NCI-H460 (cell line): ENCODE measurements at regions not wholly inside any gene's neighbourhood (a gene's known extent, or its start where the extent isn't known, plus 50 kb on each side); places are given as distances from the start of the nearest gene placed in this dataset.

ENCODE experiments used
- DNase-seq: peaks from one replicate; pipeline ENCODE4 v3.0.0-alpha.2; 2016; ENCODE audit warnings: low read depth; ENCODE audit errors: extremely low read depth
- small RNA-seq, 2 experiments: library from RNA; depleted of rRNA; stranded (forward); fragments of <200 nt; gene quantifications; one replicate each; pipeline ENCODE3, GENCODE V24; 2014

DNA sequence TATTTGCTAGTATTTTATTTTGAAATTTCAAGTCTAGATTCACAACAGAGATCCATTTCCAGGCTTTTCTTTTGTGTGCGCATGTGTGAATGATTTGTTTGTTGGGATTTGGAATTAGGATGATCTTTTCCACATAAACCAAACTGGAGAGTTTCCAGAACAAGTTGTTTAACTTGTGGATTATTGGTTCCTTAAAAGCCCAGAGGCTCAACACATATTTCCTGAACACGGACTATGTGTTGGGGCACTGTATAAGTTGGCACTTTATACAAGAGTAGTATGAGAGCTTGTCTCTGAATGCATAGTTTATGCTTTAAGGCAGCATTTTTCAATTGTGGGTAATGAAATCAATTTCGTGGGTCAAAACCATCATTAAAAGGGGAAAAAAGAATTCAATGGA lies 67.3 kb upstream of the FUT8 start:
- DNase-seq: no peak

DNA sequence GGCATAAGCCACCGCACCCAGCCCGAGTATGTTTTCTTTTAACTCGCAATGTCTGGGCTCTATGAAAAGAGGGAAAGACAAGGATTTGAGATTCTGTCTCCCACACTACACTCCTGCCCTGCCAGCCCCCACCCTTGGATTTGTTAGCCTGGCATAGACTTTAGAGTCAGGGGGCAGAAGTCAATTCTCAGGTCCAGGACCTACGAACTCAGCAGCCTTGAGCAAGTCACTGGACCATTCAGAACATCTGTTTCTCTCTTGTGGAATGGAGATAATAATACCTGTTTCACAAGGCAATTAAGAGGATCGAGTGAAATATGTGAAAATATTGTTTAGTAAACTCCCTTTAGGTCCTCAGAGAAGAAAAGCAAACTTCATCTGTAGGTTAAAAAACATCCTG lies 66.1 kb upstream of the FUT8 start:
- no peak for DNase-seq

DNA sequence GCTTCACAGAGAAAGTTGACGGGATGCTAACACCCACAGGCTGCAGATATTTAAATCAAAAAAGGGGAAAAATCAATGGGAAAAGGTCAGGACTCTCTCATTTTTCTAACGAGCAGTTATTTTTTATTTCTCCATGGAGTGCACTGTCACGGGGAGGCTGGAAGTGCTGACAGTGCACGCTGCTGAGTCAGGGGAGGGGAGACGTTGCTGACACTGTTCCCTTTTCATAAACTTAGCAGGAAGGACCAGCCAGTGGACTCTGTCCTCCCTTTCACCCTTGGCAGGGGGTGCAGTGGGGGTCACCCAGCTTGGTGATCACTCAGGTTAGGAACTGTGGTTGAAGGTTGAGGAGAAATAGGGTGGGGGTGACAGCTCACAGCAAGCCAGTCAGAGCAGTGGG lies 65.6 kb upstream of the FUT8 start:
- DNase-seq: no peak

DNA sequence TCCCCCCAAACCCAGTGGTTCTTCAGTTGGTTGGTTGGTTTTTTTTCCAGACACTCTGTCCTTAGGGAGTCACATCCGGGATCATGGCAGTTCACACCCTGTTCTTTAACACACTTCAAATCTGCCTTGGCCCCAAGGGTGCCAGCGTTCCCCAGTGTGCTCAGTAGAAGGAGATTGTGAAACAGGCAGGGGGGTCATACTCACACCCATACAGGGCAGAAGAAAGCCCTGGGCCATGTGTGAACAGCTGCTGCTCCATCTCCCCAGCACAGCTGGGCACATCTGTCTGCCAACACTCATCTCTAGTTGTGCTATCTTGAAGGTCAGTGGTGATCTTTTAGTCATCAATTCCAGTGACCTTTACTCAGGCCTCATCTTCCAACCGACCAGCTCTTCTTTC lies 64.4 kb upstream of the FUT8 start:
- DNase-seq: no peak

DNA sequence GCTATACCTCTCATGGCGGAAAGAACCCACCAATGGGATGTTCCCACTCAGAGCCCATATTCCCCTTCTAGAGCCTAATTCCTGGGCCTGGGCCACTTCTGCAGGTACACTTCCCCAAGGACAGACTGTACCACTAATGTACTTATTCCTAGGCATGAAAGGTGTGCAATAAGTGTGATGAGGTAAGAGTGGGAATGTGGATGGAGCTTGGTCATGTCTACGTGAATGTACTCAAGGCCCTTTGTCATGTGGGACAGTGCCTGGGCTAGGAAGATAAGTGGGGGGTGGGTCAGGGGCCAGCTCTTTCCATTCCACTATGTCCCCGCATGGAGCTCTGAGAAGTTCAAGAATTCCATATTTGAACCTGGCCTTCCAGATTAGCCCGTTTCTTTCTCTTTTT lies 63.4 kb upstream of the FUT8 start:
- no peak for DNase-seq

DNA sequence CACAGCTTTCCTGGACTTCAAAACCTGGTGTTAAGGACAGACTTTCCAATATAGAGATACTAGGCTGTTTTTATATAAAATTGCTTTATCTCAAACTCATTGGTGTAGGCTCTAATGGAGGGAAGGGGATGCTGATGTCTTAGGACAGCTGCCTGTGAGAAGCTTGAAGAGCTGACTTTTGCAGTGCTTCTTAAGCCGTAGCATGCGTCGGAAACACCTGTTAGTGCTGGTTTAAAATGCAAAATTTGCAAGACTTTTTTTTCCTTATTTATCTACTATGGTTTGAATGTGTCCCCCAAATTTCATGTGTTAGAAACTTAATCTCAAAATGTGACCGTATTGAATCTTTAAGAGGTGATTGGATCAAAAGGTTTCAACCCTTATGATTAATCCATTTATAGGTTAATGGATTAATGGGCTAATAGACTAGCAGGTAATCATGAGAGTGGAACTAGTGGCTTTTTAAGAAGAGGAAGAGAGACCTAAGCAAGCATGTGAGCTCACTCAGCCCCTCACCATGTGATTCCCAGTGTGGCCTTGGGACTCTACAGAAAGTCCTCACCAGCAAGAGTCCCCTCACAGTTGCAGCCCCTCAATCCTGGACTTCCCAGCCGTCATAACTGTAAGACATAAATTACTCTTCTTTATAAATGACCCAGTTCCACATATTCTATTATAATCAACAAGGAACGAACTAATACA lies 60.9 kb upstream of the FUT8 start:
- no peak for DNase-seq

DNA sequence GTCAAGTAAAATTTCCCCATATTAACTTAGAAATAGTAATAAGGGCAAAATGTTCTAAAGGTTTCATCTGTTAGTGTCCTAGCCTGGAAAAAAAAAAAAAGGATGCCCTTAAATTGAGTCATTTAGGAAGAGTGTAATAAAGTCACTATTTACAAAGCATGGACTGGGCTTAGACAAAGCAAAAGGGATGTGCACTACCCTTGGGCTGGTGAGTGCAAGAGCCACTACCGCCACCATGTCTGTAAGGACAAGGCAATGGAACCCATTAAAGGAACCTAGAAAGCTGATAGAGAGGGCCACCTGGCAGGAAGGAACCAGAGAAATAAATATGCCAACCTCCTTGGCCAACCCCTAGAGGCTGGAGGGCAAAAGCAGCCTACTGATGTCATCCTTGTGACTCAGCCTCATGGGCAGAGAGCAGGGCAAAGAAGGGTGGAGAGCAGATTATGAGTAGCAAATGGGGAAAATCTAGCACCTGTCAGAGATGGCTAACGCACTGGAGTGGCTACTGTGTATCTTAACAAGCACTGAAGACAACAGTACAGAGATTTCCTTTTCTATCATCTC lies 59.5 kb upstream of the FUT8 start:
- DNase-seq: no peak

DNA sequence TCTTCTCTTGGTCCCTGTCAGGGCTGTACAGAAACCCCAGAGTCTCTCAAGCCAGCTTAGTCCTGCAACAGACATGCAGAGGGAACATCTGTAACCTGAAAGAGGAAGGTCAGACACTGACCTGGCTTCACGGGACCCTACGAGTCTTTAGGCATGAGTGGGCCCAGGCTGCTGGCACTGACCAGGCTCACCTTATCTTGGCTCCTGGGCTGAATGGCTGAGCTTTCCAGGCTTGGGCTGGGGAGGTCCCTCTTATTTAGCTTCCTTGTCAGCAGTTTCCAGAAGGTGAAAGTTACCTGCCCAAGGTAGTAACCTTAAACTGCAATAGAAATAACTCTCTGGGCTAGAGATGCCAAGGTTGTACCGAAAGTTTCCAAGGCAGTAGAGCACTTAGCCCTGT lies 58.4 kb upstream of the FUT8 start:
- DNase-seq: no peak

DNA sequence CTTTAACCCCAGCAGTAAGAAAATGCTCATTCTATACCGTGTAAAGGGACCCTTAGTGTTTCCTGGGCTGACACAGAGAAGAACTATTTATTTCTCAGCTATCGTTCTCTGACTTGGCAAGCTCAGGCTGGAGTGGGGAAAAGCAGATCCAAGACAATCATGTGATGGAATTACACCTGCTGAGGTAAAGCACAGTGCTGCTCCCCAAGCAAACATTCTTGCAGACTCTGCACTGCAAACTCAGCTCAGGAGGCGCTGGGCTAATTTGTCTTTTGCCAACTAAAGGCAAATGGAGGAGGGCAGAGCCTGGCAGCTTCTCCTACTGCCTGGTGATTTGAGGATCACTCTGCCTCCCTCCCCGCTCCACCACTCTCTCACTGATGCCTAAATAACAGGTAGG lies 57.8 kb upstream of the FUT8 start:
- DNase-seq: no peak

DNA sequence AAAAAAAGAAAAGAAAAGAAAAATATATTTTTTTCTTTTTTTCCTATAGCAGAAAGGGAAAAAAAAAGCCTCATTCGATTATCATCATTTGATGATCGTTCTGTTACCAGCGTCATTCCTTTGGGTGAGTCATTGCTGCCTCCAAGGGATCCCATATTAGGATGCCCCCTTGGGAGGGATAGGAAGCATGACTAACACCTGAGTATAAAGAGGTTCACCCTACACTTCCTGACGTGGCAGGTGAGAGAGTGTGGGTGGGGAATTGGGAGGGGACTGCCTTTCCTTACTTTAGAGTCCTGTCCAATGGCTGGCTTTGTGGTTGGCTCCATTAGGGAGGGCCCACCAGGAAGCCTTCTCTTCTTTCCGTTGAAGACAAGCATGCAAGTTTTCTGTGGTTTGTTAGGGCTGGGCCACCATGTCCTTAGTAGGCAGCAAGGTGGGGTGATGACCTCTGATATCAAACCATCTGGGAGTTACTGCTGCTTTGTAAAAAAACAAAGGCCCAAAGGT lies 56.1 kb upstream of the FUT8 start:
- DNase-seq: no peak

DNA sequence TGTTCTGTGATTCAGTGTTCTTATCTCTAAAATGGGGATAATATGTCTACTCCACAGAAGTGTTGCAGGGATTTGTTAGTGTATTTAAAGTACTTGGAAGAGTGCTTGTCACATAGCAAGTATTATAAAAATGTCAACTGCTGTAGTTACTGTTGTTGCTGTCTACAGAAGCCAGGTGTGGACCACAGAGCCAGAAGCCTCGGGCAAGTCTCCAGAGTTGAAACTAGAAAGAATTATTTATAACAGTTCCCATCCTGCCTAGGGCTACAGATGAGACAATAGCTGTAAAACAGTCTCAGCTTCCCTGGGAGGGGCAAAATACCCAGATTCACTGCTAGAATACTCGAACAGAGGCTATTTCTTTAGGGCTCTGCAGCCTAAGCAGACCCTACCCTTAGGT lies 55.4 kb upstream of the FUT8 start:
- DNase-seq: no peak

DNA sequence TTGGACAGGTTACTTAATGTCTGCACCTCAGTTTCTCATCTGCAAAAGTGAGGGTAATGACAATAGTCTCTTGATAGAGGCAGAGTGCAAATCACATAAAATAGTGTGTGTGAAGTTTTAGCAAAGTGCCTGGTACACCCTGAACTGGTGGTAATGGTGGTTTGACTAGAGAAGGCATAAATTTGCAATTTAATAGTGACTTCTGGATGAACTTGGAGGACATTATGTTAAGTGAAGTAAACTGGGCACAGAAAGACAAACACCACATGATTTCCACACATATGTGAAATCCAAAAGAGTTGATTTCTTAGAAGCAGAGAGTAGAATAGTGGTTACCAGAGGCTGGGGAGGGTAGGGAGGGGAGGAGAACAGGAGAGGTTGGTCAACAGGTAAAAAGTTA lies 54.8 kb upstream of the FUT8 start:
- no peak for DNase-seq

DNA sequence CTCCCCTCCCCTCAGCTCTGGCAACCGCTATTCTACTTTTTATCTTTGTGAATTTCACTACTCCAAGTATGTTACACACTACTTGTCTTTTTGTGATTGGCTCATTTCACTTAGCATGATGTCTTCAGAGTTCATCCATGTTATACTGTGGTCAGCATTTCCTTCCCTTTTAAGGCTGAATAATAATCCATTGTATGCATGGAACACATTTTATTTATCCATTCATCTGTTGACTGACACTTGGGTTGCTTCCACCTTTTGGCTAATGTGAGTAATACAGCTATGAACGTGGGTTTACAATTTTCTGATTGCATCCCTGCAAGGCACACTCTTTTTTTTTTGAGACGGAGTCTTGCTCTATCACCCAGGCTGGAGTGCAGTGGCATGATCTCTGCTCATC lies 53.0 kb upstream of the FUT8 start:
- no peak for DNase-seq

DNA sequence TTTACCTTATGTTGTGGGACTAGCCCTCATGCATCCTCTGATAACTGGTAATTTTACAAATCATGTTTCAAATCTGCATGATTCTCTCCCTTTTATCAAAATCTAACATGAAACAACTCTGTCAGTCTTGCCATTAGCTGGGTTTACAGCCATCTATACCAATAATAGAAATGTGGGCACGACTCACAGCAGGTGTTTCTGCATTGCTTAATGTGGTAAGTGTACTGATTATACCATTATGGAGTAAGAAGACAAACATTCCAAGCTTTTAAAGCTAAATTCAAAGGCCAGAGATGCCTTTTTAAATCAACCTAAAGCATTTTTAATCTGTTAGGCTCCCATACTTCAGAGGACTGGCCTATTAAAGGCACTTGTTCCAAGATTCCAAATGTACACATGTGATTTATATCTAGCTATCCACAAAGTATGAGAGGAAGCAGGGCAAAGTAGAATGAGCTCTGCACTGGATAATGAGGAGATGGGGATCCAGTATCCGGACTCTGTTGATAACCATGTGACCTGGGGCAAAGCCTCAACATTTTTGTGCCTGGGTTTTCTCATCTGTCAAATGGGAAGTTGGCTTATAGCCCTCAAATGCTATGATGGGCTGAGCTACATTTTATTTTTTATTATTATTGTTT lies 52.3 kb upstream of the FUT8 start:
- no peak for DNase-seq

DNA sequence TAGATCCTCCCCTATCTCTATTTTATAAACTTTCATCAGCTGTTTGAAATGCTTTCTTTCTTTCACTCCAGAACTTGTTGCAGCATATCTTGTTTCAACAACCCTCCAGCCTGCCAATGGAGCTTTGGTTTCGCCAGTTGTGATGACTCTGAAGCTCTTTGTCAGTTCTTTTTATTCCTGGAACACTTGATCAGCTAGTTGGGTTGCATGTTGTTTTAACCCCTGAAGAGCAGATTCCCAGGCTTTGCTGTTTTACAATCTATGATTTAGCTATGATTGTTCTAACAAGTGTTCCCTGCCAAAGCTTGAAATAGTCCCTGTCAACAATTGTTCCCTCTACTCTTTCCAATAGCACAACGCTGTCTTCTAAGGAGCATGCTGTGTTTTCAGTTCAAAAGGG lies 50.6 kb upstream of the FUT8 start:
- no peak for DNase-seq

Small RNAs in the stretch of these regions (small RNA-seq; reads per million reads assigned to genes)
- 0 reads per million in 2 experiments for gene AL355076.1
- gene MIR4708: 0 reads per million in 2 experiments
